Prostate gland (tissue), 2 donors: ENCODE measurements at regions not wholly inside any gene's neighbourhood (a gene's known extent, or its start where the extent isn't known, plus 50 kb on each side); places are given as distances from the start of the nearest gene placed in this dataset.

Experiments
- POLR2A ChIP-seq: fragments of 450-650 bp; IDR thresholded peaks from one replicate; pipeline ENCODE4 v1.6.1; 2016; ENCODE audit warnings: antibody characterized with exemption, mild to moderate bottlenecking
- TF ChIP-seq, protein P1 (sequence below), 4 experiments: fragments of 200-600 bp in 2 of 4; fragments of 450-650 bp in 2 of 4; sonication (generic) in 2 of 4; IDR thresholded peaks; 1 replicate in 3 of 4; 2 replicates in 1 of 4; pipeline ENCODE4 v1.5.1; 2016 to 2019; ENCODE audit warnings: antibody characterized with exemption in 4 of 4, mild to moderate bottlenecking in 2 of 4, moderate library complexity in 2 of 4

DNA sequence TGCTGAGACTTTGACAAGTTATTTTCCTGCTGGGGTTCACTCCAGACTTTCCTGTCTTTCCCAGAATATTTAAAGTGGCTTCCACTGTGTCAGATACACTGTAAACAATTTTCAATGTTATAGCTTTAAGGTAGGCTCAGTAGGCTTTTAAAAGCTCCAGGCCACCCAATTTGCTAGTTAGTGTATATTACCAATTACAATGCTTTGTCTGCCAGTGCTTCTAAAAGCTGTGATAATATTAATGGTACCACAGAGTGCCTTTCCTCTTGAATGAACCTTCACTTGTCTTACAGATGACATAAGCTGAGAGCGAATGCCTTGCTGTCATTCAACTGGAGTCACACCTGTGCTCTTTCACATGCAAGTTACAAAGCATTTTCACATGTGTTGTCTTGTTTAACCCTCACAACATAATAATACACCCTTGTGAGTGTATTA, 239.7 kb upstream of the HTR2A start:
- no peak for TF ChIP-seq POLR2A
- TF ChIP-seq, protein P1, sequence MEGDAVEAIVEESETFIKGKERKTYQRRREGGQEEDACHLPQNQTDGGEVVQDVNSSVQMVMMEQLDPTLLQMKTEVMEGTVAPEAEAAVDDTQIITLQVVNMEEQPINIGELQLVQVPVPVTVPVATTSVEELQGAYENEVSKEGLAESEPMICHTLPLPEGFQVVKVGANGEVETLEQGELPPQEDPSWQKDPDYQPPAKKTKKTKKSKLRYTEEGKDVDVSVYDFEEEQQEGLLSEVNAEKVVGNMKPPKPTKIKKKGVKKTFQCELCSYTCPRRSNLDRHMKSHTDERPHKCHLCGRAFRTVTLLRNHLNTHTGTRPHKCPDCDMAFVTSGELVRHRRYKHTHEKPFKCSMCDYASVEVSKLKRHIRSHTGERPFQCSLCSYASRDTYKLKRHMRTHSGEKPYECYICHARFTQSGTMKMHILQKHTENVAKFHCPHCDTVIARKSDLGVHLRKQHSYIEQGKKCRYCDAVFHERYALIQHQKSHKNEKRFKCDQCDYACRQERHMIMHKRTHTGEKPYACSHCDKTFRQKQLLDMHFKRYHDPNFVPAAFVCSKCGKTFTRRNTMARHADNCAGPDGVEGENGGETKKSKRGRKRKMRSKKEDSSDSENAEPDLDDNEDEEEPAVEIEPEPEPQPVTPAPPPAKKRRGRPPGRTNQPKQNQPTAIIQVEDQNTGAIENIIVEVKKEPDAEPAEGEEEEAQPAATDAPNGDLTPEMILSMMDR (IDR thresholded peaks at IDR 0.05): no peak
